Ishikawa (cell line): ENCODE measurements at regions not wholly inside any gene's neighbourhood (a gene's known extent, or its start where the extent isn't known, plus 50 kb on each side); places are given as distances from the start of the nearest gene placed in this dataset.

Experiments used
- CEBPB ChIP-seq: IDR thresholded peaks from 2 replicates; pipeline ENCODE4 v1.6.1; 2012
- CREB1 ChIP-seq: IDR thresholded peaks from 2 replicates; pipeline ENCODE4 v1.6.1; 2012; ENCODE audit warnings: low read depth
- RAD21 ChIP-seq: IDR thresholded peaks from 2 replicates; pipeline ENCODE4 v1.6.1; 2012; ENCODE audit warnings: low read depth
- TF ChIP-seq, protein P1 (sequence below): IDR thresholded peaks from 2 replicates; pipeline ENCODE4 v1.6.1; 2012; ENCODE audit warnings: low read depth, mild to moderate bottlenecking
- TF ChIP-seq, protein P2 (sequence below): IDR thresholded peaks from 2 replicates; pipeline ENCODE4 v1.6.1; 2012

DNA sequence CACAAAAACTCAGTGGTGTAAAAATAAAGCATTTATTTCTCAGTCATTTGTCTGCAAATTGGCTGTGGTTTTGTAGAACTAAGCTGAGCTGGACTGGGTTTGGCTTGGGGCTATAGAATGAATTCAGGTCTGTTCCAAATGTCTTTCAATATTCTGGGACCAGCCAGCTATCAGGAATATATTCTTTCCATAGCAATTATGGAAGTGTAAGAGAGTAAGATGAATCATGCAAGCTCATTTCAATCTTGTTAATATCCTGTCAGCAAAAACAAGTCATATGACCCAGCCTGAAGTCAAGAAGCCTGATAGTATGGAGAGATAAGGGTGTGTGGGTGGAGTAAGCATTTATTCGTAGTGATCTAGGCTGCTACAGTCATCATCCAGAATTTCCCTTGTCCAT is 481.0 kb upstream of the CDH2 start:
- TF ChIP-seq, protein P1, sequence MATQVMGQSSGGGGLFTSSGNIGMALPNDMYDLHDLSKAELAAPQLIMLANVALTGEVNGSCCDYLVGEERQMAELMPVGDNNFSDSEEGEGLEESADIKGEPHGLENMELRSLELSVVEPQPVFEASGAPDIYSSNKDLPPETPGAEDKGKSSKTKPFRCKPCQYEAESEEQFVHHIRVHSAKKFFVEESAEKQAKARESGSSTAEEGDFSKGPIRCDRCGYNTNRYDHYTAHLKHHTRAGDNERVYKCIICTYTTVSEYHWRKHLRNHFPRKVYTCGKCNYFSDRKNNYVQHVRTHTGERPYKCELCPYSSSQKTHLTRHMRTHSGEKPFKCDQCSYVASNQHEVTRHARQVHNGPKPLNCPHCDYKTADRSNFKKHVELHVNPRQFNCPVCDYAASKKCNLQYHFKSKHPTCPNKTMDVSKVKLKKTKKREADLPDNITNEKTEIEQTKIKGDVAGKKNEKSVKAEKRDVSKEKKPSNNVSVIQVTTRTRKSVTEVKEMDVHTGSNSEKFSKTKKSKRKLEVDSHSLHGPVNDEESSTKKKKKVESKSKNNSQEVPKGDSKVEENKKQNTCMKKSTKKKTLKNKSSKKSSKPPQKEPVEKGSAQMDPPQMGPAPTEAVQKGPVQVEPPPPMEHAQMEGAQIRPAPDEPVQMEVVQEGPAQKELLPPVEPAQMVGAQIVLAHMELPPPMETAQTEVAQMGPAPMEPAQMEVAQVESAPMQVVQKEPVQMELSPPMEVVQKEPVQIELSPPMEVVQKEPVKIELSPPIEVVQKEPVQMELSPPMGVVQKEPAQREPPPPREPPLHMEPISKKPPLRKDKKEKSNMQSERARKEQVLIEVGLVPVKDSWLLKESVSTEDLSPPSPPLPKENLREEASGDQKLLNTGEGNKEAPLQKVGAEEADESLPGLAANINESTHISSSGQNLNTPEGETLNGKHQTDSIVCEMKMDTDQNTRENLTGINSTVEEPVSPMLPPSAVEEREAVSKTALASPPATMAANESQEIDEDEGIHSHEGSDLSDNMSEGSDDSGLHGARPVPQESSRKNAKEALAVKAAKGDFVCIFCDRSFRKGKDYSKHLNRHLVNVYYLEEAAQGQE: no peak
- TF ChIP-seq CEBPB (no peak), CREB1 (no peak), RAD21 (no peak)
- TF ChIP-seq, protein P2, sequence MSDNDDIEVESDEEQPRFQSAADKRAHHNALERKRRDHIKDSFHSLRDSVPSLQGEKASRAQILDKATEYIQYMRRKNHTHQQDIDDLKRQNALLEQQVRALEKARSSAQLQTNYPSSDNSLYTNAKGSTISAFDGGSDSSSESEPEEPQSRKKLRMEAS: no peak
